Neural cell (in vitro differentiated cells): ENCODE measurements at regions not wholly inside any gene's neighbourhood (a gene's known extent, or its start where the extent isn't known, plus 50 kb on each side); places are given as distances from the start of the nearest gene placed in this dataset.

ENCODE experiments used
- H2AFZ ChIP-seq: fragments of 200-600, 300-800 bp; sonication (generic), shearing (Covaris generic); 2 replicates; pipeline ENCODE4 v1.6.0; 2014; ENCODE audit warnings: low read depth, mild to moderate bottlenecking, antibody characterized with exemption, low read length, moderate library complexity
- H3F3A ChIP-seq: fragments of 200-600 bp; shearing (Covaris generic); 2 replicates; pipeline ENCODE4 v1.6.1; 2016; ENCODE audit warnings: mild to moderate bottlenecking, moderate library complexity, mixed read lengths, antibody characterized with exemption, low read length; ENCODE audit not compliant: insufficient read depth, poor library complexity, severe bottlenecking
- H3K27ac ChIP-seq: fragments of 200-600, 300-800 bp; sonication (generic), shearing (Covaris generic); 2 replicates; pipeline ENCODE4 v1.5.1; 2014; ENCODE audit warnings: mild to moderate bottlenecking, low read length, moderate library complexity
- H3K27me3 ChIP-seq: fragments of 300-800, 200-600 bp; sonication (generic), shearing (Covaris generic); 2 replicates; pipeline ENCODE4 v1.6.0; 2014; ENCODE audit warnings: mild to moderate bottlenecking, low read depth, low read length, moderate library complexity; ENCODE audit not compliant: insufficient read depth
- H3K36me3 ChIP-seq: fragments of 300-800, 200-600 bp; sonication (generic), shearing (Covaris generic); 2 replicates; pipeline ENCODE4 v1.5.1; 2014; ENCODE audit warnings: mild to moderate bottlenecking, antibody characterized with exemption, low read length, moderate library complexity; ENCODE audit not compliant: insufficient read depth
- H3K4me2 ChIP-seq: fragments of 300-800, 200-600 bp; sonication (generic), shearing (Covaris generic); 2 replicates; pipeline ENCODE4 v1.6.0; 2014; ENCODE audit warnings: mild to moderate bottlenecking, low read length
- H3K4me3 ChIP-seq: fragments of 300-800, 200-600 bp; sonication (generic), shearing (Covaris generic); 2 replicates; pipeline ENCODE4 v1.5.1; 2014; ENCODE audit warnings: mild to moderate bottlenecking, low read length, moderate library complexity
- H3K79me2 ChIP-seq: fragments of 200-600 bp; shearing (Covaris generic); replicated peaks from 2 replicates; pipeline ENCODE4 v1.6.0; 2014; ENCODE audit warnings: mild to moderate bottlenecking, low read length, moderate library complexity; ENCODE audit not compliant: insufficient read depth
- H3K9ac ChIP-seq: fragments of 300-800, 200-600 bp; sonication (generic), shearing (Covaris generic); 2 replicates; pipeline ENCODE4 v1.6.1; 2016; ENCODE audit warnings: mild to moderate bottlenecking, low read length, mixed read lengths
- H3K9me2 ChIP-seq: fragments of 200-600 bp; shearing (Covaris generic); 2 replicates; pipeline ENCODE4 v1.6.1; 2016; ENCODE audit warnings: mild to moderate bottlenecking, low read length, mixed read lengths; ENCODE audit not compliant: insufficient read depth
- H3K9me3 ChIP-seq: fragments of 200-600, 300-800 bp; sonication (generic), shearing (Covaris generic); 2 replicates; pipeline ENCODE4 v1.6.1; 2016; ENCODE audit warnings: mild to moderate bottlenecking, mixed run types, low read length, moderate library complexity, mixed read lengths
- H4K20me1 ChIP-seq: fragments of 200-600 bp; shearing (Covaris generic); 2 replicates; pipeline ENCODE4 v1.6.1; 2016; ENCODE audit warnings: mild to moderate bottlenecking, mixed run types; ENCODE audit not compliant: insufficient read depth
- EP300 ChIP-seq: fragments of 450-650 bp; conservative IDR thresholded peaks from 2 replicates; pipeline ENCODE4 v1.6.1; 2014; ENCODE audit warnings: antibody characterized with exemption, mild to moderate bottlenecking, moderate library complexity; ENCODE audit not compliant: poor library complexity, severe bottlenecking
- EZH2 ChIP-seq: fragments of 200-600, 300-800 bp; shearing (Covaris generic), sonication (generic); IDR thresholded peaks from 2 replicates; pipeline ENCODE4 v1.6.1; 2014; ENCODE audit warnings: antibody characterized with exemption, low read length, borderline replicate concordance, mild to moderate bottlenecking; ENCODE audit not compliant: insufficient read depth, poor library complexity, severe bottlenecking
- MXI1 ChIP-seq: fragments of 450-650 bp; conservative IDR thresholded peaks from 2 replicates; pipeline ENCODE4 v1.6.1; 2014; ENCODE audit warnings: antibody characterized with exemption, mild to moderate bottlenecking; ENCODE audit not compliant: poor library complexity, severe bottlenecking
- POLR2AphosphoS5 ChIP-seq: IDR thresholded peaks from 2 replicates; pipeline ENCODE4 v1.6.1; 2012
- RAD21 ChIP-seq: fragments of 450-650 bp; conservative IDR thresholded peaks from 2 replicates; pipeline ENCODE4 v1.6.1; 2014; ENCODE audit warnings: antibody characterized with exemption, mild to moderate bottlenecking, moderate library complexity
- SMC3 ChIP-seq: fragments of 450-650 bp; conservative IDR thresholded peaks from 2 replicates; pipeline ENCODE4 v1.6.1; 2014; ENCODE audit warnings: antibody characterized with exemption, mild to moderate bottlenecking, moderate library complexity; ENCODE audit not compliant: poor library complexity
- TAF1 ChIP-seq: IDR thresholded peaks from 2 replicates; pipeline ENCODE4 v1.6.1; 2012; ENCODE audit warnings: low read depth
- TF ChIP-seq, protein P1 (sequence below): IDR thresholded peaks from 2 replicates; pipeline ENCODE4 v1.6.1; 2012; ENCODE audit warnings: borderline replicate concordance
- TF ChIP-seq, protein P2 (sequence below): fragments of 450-650 bp; IDR thresholded peaks from 2 replicates; pipeline ENCODE4 v1.5.1; 2014; ENCODE audit warnings: antibody characterized with exemption, mild to moderate bottlenecking, moderate library complexity; ENCODE audit not compliant: poor library complexity, severe bottlenecking

DNA sequence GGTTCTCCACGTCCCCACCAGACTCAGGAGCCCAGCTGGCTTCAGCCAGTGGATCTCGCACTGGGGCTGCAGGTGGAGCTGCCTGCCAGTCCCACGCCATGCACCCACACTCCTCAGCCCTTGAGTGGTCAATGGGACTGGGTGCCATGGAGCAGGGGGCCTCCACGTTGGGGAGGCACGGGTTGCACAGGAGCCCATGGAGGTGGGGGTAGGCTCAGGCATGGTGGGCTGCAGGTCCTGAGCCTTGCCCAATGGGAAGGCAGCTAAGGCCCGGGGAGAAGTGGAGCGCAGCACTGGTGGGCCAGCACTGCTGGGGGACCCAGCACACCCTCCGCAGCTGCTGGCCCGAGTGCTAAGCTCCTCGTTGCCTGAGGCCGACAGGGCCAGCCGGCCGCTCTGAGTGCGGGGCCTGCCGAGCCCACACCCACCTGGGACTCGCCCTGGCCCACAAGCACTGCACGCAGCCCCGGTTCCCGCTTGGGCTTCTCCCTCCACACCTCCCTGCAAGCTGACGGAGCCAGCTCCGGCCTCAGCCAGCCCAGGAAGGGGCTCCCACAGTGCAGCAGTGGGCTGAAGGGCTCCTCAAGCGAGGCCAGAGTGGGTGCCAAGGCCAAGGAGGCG, 258.5 kb upstream of the PDGFD start:
- Histone ChIP-seq H3K36me3 (no peaks in the 10 kb centered on the region), H3K4me2 (no peak overlapping the region), H3K79me2 (no peaks in the 10 kb centered on the region), H3K27me3 (no peaks in the 10 kb centered on the region), H3F3A (no peaks in the 10 kb centered on the region), H3K4me3 (no peak overlapping the region), H3K9me3 (no peaks in the 10 kb centered on the region), H3K9me2 (no peaks in the 10 kb centered on the region), H3K27ac (no peak overlapping the region), H3K9ac (no peak overlapping the region), H2AFZ (no peak overlapping the region), H4K20me1 (no peaks in the 10 kb centered on the region)
- TF ChIP-seq EP300, result no peak
- no peak for TF ChIP-seq EZH2
- TF ChIP-seq TAF1, result no peak
- TF ChIP-seq, protein P1, sequence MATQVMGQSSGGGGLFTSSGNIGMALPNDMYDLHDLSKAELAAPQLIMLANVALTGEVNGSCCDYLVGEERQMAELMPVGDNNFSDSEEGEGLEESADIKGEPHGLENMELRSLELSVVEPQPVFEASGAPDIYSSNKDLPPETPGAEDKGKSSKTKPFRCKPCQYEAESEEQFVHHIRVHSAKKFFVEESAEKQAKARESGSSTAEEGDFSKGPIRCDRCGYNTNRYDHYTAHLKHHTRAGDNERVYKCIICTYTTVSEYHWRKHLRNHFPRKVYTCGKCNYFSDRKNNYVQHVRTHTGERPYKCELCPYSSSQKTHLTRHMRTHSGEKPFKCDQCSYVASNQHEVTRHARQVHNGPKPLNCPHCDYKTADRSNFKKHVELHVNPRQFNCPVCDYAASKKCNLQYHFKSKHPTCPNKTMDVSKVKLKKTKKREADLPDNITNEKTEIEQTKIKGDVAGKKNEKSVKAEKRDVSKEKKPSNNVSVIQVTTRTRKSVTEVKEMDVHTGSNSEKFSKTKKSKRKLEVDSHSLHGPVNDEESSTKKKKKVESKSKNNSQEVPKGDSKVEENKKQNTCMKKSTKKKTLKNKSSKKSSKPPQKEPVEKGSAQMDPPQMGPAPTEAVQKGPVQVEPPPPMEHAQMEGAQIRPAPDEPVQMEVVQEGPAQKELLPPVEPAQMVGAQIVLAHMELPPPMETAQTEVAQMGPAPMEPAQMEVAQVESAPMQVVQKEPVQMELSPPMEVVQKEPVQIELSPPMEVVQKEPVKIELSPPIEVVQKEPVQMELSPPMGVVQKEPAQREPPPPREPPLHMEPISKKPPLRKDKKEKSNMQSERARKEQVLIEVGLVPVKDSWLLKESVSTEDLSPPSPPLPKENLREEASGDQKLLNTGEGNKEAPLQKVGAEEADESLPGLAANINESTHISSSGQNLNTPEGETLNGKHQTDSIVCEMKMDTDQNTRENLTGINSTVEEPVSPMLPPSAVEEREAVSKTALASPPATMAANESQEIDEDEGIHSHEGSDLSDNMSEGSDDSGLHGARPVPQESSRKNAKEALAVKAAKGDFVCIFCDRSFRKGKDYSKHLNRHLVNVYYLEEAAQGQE, result no peak
- TF ChIP-seq SMC3, result no peak
- TF ChIP-seq POLR2AphosphoS5, result no peak
- TF ChIP-seq RAD21, result no peak
- TF ChIP-seq MXI1, result no peak

DNA sequence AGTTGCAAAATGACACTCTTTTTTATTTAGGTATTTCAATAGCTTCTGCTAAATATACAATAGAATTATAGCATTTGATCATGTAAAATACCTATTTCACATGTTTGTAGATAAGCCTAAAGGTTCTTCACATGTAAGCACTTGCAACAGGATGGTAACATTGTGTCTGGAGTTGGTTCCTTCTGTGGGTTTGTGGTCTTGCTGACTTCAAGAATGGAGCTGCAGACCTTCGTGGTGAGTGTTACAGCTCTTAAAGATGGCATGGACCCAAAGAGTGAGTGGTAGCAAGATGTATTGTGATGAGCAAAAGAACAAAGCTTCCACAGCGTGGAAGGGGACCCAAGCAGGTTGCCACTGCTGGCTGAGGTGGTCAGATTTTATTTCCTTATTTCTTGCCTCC, 246.4 kb upstream of the PDGFD start:
- no peaks in the 10 kb centered on the region for H4K20me1 ChIP-seq
- no peaks in the 10 kb centered on the region for H3K9me3 ChIP-seq
- no peaks in the 10 kb centered on the region for H3K9me2 ChIP-seq
- no peak overlapping the region for H3K9ac ChIP-seq
- H2AFZ ChIP-seq, result no peak overlapping the region
- no peak overlapping the region for H3K4me3 ChIP-seq
- H3F3A ChIP-seq, result no peaks in the 10 kb centered on the region
- no peaks in the 10 kb centered on the region for H3K27me3 ChIP-seq
- H3K79me2 ChIP-seq, result no peaks in the 10 kb centered on the region
- H3K27ac ChIP-seq, result no peak overlapping the region
- H3K4me2 ChIP-seq, result no peak overlapping the region
- no peaks in the 10 kb centered on the region for H3K36me3 ChIP-seq
- no peak for TF ChIP-seq EP300
- no peak for TF ChIP-seq EZH2
- TF ChIP-seq SMC3, result no peak
- no peak for TF ChIP-seq TAF1
- TF ChIP-seq RAD21, result no peak
- TF ChIP-seq, protein P1, result no peak
- TF ChIP-seq, protein P2, sequence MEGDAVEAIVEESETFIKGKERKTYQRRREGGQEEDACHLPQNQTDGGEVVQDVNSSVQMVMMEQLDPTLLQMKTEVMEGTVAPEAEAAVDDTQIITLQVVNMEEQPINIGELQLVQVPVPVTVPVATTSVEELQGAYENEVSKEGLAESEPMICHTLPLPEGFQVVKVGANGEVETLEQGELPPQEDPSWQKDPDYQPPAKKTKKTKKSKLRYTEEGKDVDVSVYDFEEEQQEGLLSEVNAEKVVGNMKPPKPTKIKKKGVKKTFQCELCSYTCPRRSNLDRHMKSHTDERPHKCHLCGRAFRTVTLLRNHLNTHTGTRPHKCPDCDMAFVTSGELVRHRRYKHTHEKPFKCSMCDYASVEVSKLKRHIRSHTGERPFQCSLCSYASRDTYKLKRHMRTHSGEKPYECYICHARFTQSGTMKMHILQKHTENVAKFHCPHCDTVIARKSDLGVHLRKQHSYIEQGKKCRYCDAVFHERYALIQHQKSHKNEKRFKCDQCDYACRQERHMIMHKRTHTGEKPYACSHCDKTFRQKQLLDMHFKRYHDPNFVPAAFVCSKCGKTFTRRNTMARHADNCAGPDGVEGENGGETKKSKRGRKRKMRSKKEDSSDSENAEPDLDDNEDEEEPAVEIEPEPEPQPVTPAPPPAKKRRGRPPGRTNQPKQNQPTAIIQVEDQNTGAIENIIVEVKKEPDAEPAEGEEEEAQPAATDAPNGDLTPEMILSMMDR, result no peak
- TF ChIP-seq MXI1, result no peak
- no peak for TF ChIP-seq POLR2AphosphoS5
